H1 (cell line): ENCODE measurements at regions not wholly inside any gene's neighbourhood (a gene's known extent, or its start where the extent isn't known, plus 50 kb on each side); places are given as distances from the start of the nearest gene placed in this dataset.

ENCODE experiments used
- CTCF ChIA-PET: fragments of 300-600 bp; sonication (Branson Sonifier 250); formaldehyde crosslinking; loops from one replicate; lab custom pipeline; 2021; ENCODE audit not compliant: partially characterized antibody; lab: Charles Lee
- POLR2A ChIA-PET: fragments of 300-600 bp; sonication (Branson Sonifier 250); formaldehyde crosslinking; loops from one replicate; lab custom pipeline; 2021; ENCODE audit warnings: inconsistent platforms; ENCODE audit not compliant: partially characterized antibody; lab: Charles Lee
- DNase-seq, 2 experiments: peaks; one replicate each; pipeline versions ENCODE4 v3.0.0 to v3.0.0-alpha.2; 2010 to 2022; ENCODE audit warnings: low spot score in 2 of 2, low read depth in 1 of 2, mixed read lengths in 1 of 2
- FAIRE-seq: peaks from 2 replicates; lab custom pipeline; 2011; peaks lifted over from hg19 to GRCh38; lab: Jason Lieb, UNC
- H2AFZ ChIP-seq: 2 replicates; pipeline ENCODE4 v1.8.1; 2012; ENCODE audit warnings: low read length, inconsistent platforms
- H2AK5ac ChIP-seq: 2 replicates; pipeline ENCODE4 v1.6.1; 2013; ENCODE audit warnings: low read depth, low read length
- H2BK120ac ChIP-seq: replicated peaks from 2 replicates; pipeline ENCODE3; 2013; ENCODE audit warnings: low read depth, low read length, inconsistent platforms
- H2BK12ac ChIP-seq: 2 replicates; pipeline ENCODE4 v1.6.1; 2013; ENCODE audit warnings: low read depth, low read length
- H2BK15ac ChIP-seq: 2 replicates; pipeline ENCODE4 v1.6.1; 2013; ENCODE audit warnings: low read length
- H2BK20ac ChIP-seq: 2 replicates; pipeline ENCODE4 v1.6.1; 2013; ENCODE audit warnings: low read length
- H2BK5ac ChIP-seq: 2 replicates; pipeline ENCODE4 v1.6.1; 2013; ENCODE audit warnings: low read depth, low read length
- H3K14ac ChIP-seq: 2 replicates; pipeline ENCODE4 v1.6.1; 2013; ENCODE audit warnings: inconsistent platforms; ENCODE audit not compliant: insufficient read length
- H3K18ac ChIP-seq: 2 replicates; pipeline ENCODE4 v1.6.1; 2013; ENCODE audit warnings: low read length; ENCODE audit errors: extremely low read depth
- H3K23ac ChIP-seq: 2 replicates; pipeline ENCODE4 v1.6.1; 2013; ENCODE audit warnings: inconsistent platforms; ENCODE audit not compliant: insufficient read length
- H3K23me2 ChIP-seq: 2 replicates; pipeline ENCODE4 v1.6.1; 2013; ENCODE audit warnings: low read depth, low read length
- H3K27ac ChIP-seq: 2 replicates; pipeline ENCODE4 v1.6.1; 2011; ENCODE audit warnings: low read depth, low read length, inconsistent platforms
- H3K27me3 ChIP-seq, 4 experiments: replicated peaks in 1 of 4; 1 replicate in 1 of 4; 2 replicates in 3 of 4; pipeline versions ENCODE4 v1.6.1 to v1.8.1; 2011 to 2013; ENCODE audit warnings: low read length in 3 of 4, mild to moderate bottlenecking in 3 of 4, inconsistent platforms in 2 of 4, mixed read lengths in 2 of 4, moderate library complexity in 1 of 4; ENCODE audit not compliant: control insufficient read depth in 3 of 4, insufficient read depth in 3 of 4; ENCODE audit errors: extremely low read depth in 1 of 4
- H3K36me3 ChIP-seq, 4 experiments: 2 replicates each; pipeline versions ENCODE4 v1.6.1 to v1.8.1; 2011 to 2013; ENCODE audit warnings: mild to moderate bottlenecking in 4 of 4, low read length in 3 of 4, moderate library complexity in 2 of 4, control low read depth in 1 of 4, inconsistent platforms in 1 of 4; ENCODE audit not compliant: insufficient read depth in 4 of 4, control insufficient read depth in 2 of 4
- H3K4ac ChIP-seq: replicated peaks from 2 replicates; pipeline ENCODE3; 2013; ENCODE audit warnings: low read length, low read depth, mixed read lengths, inconsistent platforms; ENCODE audit not compliant: insufficient read length
- H3K4me1 ChIP-seq, 4 experiments: replicated peaks in 1 of 4; 1 replicate in 1 of 4; 2 replicates in 3 of 4; pipeline versions ENCODE4 v1.6.1 to v1.8.1; 2011 to 2013; ENCODE audit warnings: low read length in 3 of 4, inconsistent platforms in 2 of 4, mixed read lengths in 1 of 4; ENCODE audit not compliant: insufficient read depth in 4 of 4, control insufficient read depth in 3 of 4
- H3K4me2 ChIP-seq, 2 experiments: 2 replicates each; pipeline versions ENCODE4 v1.6.1 to v1.8.1; 2011 to 2013; ENCODE audit warnings: low read depth in 2 of 2, low read length in 2 of 2, control low read depth in 1 of 2, inconsistent platforms in 1 of 2, mild to moderate bottlenecking in 1 of 2; ENCODE audit not compliant: insufficient read depth in 1 of 2
- H3K4me3 ChIP-seq, 4 experiments: fragments of 200-600, 300-600 bp in 1 of 4; sonication (generic), shearing (Covaris generic), sonication (Bioruptor Twin) in 1 of 4; 2 replicates each; pipeline versions ENCODE4 v1.5.1 to v1.8.1; 2011 to 2016; ENCODE audit warnings: low read length in 4 of 4, low read depth in 3 of 4, control low read depth in 2 of 4, inconsistent platforms in 2 of 4, mild to moderate bottlenecking in 2 of 4, mixed read lengths in 1 of 4, moderate library complexity in 1 of 4; ENCODE audit not compliant: insufficient read depth in 2 of 4; ENCODE audit errors: extremely low read depth in 1 of 4
- H3K56ac ChIP-seq: replicated peaks from 2 replicates; pipeline ENCODE3; 2013; ENCODE audit warnings: low read depth, mild to moderate bottlenecking, mixed read lengths, low read length, inconsistent platforms; ENCODE audit not compliant: insufficient read length
- H3K79me1 ChIP-seq: 2 replicates; pipeline ENCODE4 v1.6.1; 2013; ENCODE audit warnings: low read depth, low read length, control low read depth
- H3K79me2 ChIP-seq, 2 experiments: 2 replicates each; pipeline versions ENCODE4 v1.6.1 to v1.8.1; 2012 to 2013; ENCODE audit warnings: low read length in 2 of 2, mild to moderate bottlenecking in 2 of 2, inconsistent platforms in 1 of 2; ENCODE audit not compliant: insufficient read depth in 2 of 2, control insufficient read depth in 1 of 2
- H3K9ac ChIP-seq, 4 experiments: replicated peaks in 1 of 4; 1 replicate in 1 of 4; 2 replicates in 3 of 4; pipeline versions ENCODE4 v1.6.1 to v1.8.1; 2011 to 2013; ENCODE audit warnings: low read depth in 3 of 4, low read length in 3 of 4, control low read depth in 2 of 4, mild to moderate bottlenecking in 2 of 4, moderate library complexity in 2 of 4, inconsistent platforms in 1 of 4; ENCODE audit errors: extremely low read depth in 1 of 4
- H3K9me3 ChIP-seq, 2 experiments: 2 replicates each; pipeline versions ENCODE4 v1.6.1 to v1.8.1; 2012 to 2013; ENCODE audit warnings: mild to moderate bottlenecking in 2 of 2, moderate library complexity in 2 of 2, control low read depth in 1 of 2, inconsistent platforms in 1 of 2, low read depth in 1 of 2, low read length in 1 of 2, mixed read lengths in 1 of 2; ENCODE audit not compliant: insufficient read depth in 2 of 2
- H4K20me1 ChIP-seq, 2 experiments: replicated peaks in 1 of 2; 2 replicates each; pipeline versions ENCODE3 to v1.8.1; 2011 to 2013; ENCODE audit warnings: inconsistent platforms in 2 of 2, low read length in 2 of 2, mild to moderate bottlenecking in 1 of 2; ENCODE audit not compliant: insufficient read depth in 2 of 2, control insufficient read depth in 1 of 2
- H4K5ac ChIP-seq: 2 replicates; pipeline ENCODE4 v1.6.1; 2013; ENCODE audit warnings: low read length, low read depth, mixed read lengths, inconsistent platforms; ENCODE audit not compliant: insufficient read length
- H4K8ac ChIP-seq: 2 replicates; pipeline ENCODE4 v1.8.0; 2013; ENCODE audit warnings: mild to moderate bottlenecking, moderate library complexity, low read length, inconsistent platforms; ENCODE audit not compliant: insufficient read depth; ENCODE audit errors: extremely low read depth
- H4K91ac ChIP-seq: replicated peaks from 2 replicates; pipeline ENCODE3; 2013; ENCODE audit warnings: low read length, mixed read lengths, inconsistent platforms; ENCODE audit not compliant: insufficient read length
- BCL11A ChIP-seq, 2 experiments: IDR thresholded peaks; one replicate each; pipeline ENCODE4 v1.6.1; 2011; ENCODE audit warnings: low read depth in 2 of 2, low read length in 2 of 2, mild to moderate bottlenecking in 2 of 2
- WGBS, 2 experiments: shearing (Covaris generic) in 1 of 2; methylation state at CpG; one replicate each; pipeline versions ENCODE4 v1.1.6 to v1.1.7; 2013 to 2015; ENCODE audit warnings: low lambda C conversion rate in 2 of 2, mixed read lengths in 2 of 2, inconsistent platforms in 1 of 2, low coverage in 1 of 2, missing lambda C conversion rate in 1 of 2; ENCODE audit not compliant: insufficient replicate concordance in 2 of 2, insufficient coverage in 1 of 2, insufficient read length in 1 of 2; ENCODE audit errors: extremely low coverage in 1 of 2, missing lambda C conversion rate in 1 of 2; 5-methylcytosine and 5-hydroxymethylcytosine counted together

DNA sequence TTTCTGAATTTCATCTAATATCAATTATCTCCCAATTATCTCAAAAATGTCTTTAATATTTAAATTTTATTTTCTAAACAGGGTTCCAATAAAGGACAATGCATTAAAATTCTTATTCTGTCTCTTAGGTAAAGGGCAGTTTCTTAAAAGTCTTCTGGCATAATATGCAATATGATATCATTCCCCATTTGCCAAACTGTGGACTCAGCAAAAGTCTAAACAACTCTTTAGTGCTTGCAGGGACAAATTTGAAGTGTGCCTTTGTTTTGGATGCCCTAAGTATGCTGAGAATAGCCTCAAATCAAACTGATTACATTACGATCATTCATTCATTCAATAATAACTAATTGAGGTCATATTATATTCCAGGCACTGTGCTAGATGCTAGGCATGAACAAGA is 281.0 kb upstream of the KIRREL3 start:
- DNase-seq (no peak), FAIRE-seq (no peak)
- H3K4me2 ChIP-seq = no peak overlapping the region
- no peak overlapping the region for H4K5ac ChIP-seq
- CTCF ChIA-PET = no interaction called here
- H2BK12ac ChIP-seq = no peak overlapping the region
- no peaks in the 10 kb centered on the region for H3K27me3 ChIP-seq
- no peak overlapping the region for H3K23ac ChIP-seq
- H3K36me3 ChIP-seq = no peaks in the 10 kb centered on the region
- 88% methylated on average over 1 of the region's 1 CpG; no CpG with 5 or more reads in 1 of the 2 experiments for WGBS, 2 experiments
- H4K8ac ChIP-seq = no peak overlapping the region
- POLR2A ChIA-PET = no interaction called here
- no peaks in the 10 kb centered on the region for H3K79me1 ChIP-seq
- H2BK15ac ChIP-seq = no peak overlapping the region
- no peaks in the 10 kb centered on the region; the same call in 1 of the 2 replicates for H3K23me2 ChIP-seq
- no peak overlapping the region for H3K4ac ChIP-seq
- no peaks in the 10 kb centered on the region for H4K20me1 ChIP-seq
- no peak overlapping the region for H3K4me3 ChIP-seq
- H3K4me1 ChIP-seq = peaks cover 0 to 7% (median 0%) of the 10 kb centered on the region in 4 experiments; a peak in 2 of 7 replicates
- H2BK120ac ChIP-seq = no peak overlapping the region
- no peak for TF ChIP-seq BCL11A (IDR thresholded peaks at IDR 0.05; ENCODE audit: low read depth in 2 of 2, low read length in 2 of 2)
- no peak overlapping the region for H3K56ac ChIP-seq
- no peak overlapping the region for H4K91ac ChIP-seq
- H2AK5ac ChIP-seq = no peak overlapping the region
- H3K9ac ChIP-seq = no peak overlapping the region
- no peak overlapping the region for H3K18ac ChIP-seq
- H2BK20ac ChIP-seq = no peak overlapping the region
- H3K27ac ChIP-seq = no peak overlapping the region
- no peak overlapping the region for H2BK5ac ChIP-seq
- H3K14ac ChIP-seq = no peak overlapping the region
- no peaks in the 10 kb centered on the region for H3K79me2 ChIP-seq
- H2AFZ ChIP-seq = no peak overlapping the region
- H3K9me3 ChIP-seq = no peaks in the 10 kb centered on the region
